Right lobe of liver (tissue), 6 donors: ENCODE measurements at regions not wholly inside any gene's neighbourhood (a gene's known extent, or its start where the extent isn't known, plus 50 kb on each side); places are given as distances from the start of the nearest gene placed in this dataset.

Experiments used
- ATAC-seq, 4 donors: fragments of 200-7000 bp; cut with Tn5 transposase; one replicate each; pipeline ENCODE4 v1.9.1; 2020; ENCODE audit warnings: mild to moderate bottlenecking in 4 of 4, moderate library complexity in 4 of 4
- DNase-seq, 3 donors: peaks; one replicate each; pipeline ENCODE4 v3.0.0-alpha.2; 2020
- H3K27ac ChIP-seq, 3 donors: fragments of 200-600 bp; one replicate each; pipeline ENCODE4 v1.8.0; 2022
- H3K27me3 ChIP-seq, 2 donors: fragments of 200-600 bp; one replicate each; pipeline ENCODE4 v1.8.0; 2022
- H3K36me3 ChIP-seq, 4 donors: fragments of 200-600 bp; sonication (generic) in 1 of 4; one replicate each; pipeline versions ENCODE4 v1.5.1 to v1.8.0; 2017 to 2022; ENCODE audit warnings: control low read depth in 1 of 4
- H3K4me1 ChIP-seq, 4 donors: fragments of 200-600 bp; sonication (generic) in 1 of 4; one replicate each; pipeline versions ENCODE4 v1.5.1 to v1.8.0; 2017 to 2022; ENCODE audit warnings: control low read depth in 1 of 4
- H3K4me3 ChIP-seq, 3 donors: fragments of 200-600 bp; one replicate each; pipeline ENCODE4 v1.8.0; 2022
- H3K9me3 ChIP-seq, 4 donors: fragments of 200-600 bp; sonication (generic) in 1 of 4; one replicate each; pipeline versions ENCODE4 v1.5.1 to v1.8.0; 2017 to 2022; ENCODE audit warnings: control low read depth in 1 of 4
- CTCF ChIP-seq, 4 donors: fragments of 200-600 bp in 3 of 4; fragments of 450-650 bp in 1 of 4; IDR thresholded peaks; one replicate each; pipeline versions ENCODE4 v1.5.1 to v1.8.0; 2016 to 2022; ENCODE audit warnings: antibody characterized with exemption in 4 of 4, mild to moderate bottlenecking in 2 of 4
- POLR2A ChIP-seq: fragments of 450-650 bp; IDR thresholded peaks from one replicate; pipeline ENCODE4 v1.6.1; 2017; ENCODE audit warnings: antibody characterized with exemption, mild to moderate bottlenecking
- WGBS: methylation state at CpG from one replicate; pipeline ENCODE4 v1.1.6; 2018; ENCODE audit warnings: low coverage, low lambda C conversion rate; ENCODE audit not compliant: insufficient coverage; ENCODE audit errors: missing lambda C conversion rate; 5-methylcytosine and 5-hydroxymethylcytosine counted together
- intact Hi-C, 2 donors: fragments of 100-400 bp; cut with DNase I; formaldehyde crosslinking; loops; one replicate each; pipeline versions ENCODE4 v1.11.2 to v1.14.1; 2022
- donor health status: DM: no; HTN: yes; CAD: no.
- donor health status: DM: no; HTN: no; CAD: no.
- donor health status: DM: no; HTN: no; CAD: no.
- donor health status: DM: no; HTN: yes; CAD: no.
- donor health status: DM: no; HTN: yes; CAD: no.

GRCh38 chrX:22699581-22700091 is 300.1 kb upstream of the DDX53 start:
- H3K27ac ChIP-seq = no peak overlapping the region
- TF ChIP-seq CTCF (IDR thresholded peaks at IDR 0.05) (no peak), POLR2A (no peak)
- ATAC-seq (no peak), DNase-seq (no peak)
- H3K9me3 ChIP-seq = no peaks in the 10 kb centered on the region
- WGBS = 28% methylated on average over 5 of the region's 5 CpGs
- H3K4me3 ChIP-seq = no peak overlapping the region
- intact Hi-C loops = no loop called here
- no peaks in the 10 kb centered on the region for H3K4me1 ChIP-seq
- H3K36me3 ChIP-seq = no peaks in the 10 kb centered on the region
- H3K27me3 ChIP-seq = no peaks in the 10 kb centered on the region

- Histone ChIP-seq H3K4me3 (no peak overlapping the region), H3K4me1 (no peaks in the 10 kb centered on the region), H3K36me3 (no peaks in the 10 kb centered on the region), H3K9me3 (no peaks in the 10 kb centered on the region), H3K27ac (no peak overlapping the region), H3K27me3 (peaks cover 0 to 5% of the 10 kb centered on the region in 2 donors)
- ATAC-seq (no peak), DNase-seq (no peak)
- intact Hi-C loops = no loop called here
- TF ChIP-seq POLR2A = no peak
- no peak for TF ChIP-seq CTCF (IDR thresholded peaks at IDR 0.05)
- 56% methylated on average over 4 of the region's 5 CpGs for WGBS
Measured at GRCh38 chrX:22712942-22713341, 286.8 kb upstream of the DDX53 start.

GRCh38 chrX:22730542-22730941 is 269.2 kb upstream of the DDX53 start:
- H3K9me3 ChIP-seq = no peaks in the 10 kb centered on the region
- H3K4me1 ChIP-seq = no peaks in the 10 kb centered on the region
- H3K27ac ChIP-seq = no peak overlapping the region
- DNase-seq = no peak
- intact Hi-C loops = no loop called here
- no peaks in the 10 kb centered on the region for H3K36me3 ChIP-seq
- 14% methylated on average over 1 of the region's 6 CpGs for WGBS
- H3K27me3 ChIP-seq = no peaks in the 10 kb centered on the region
- H3K4me3 ChIP-seq = no peak overlapping the region
- no peak for TF ChIP-seq POLR2A
- no peak for TF ChIP-seq CTCF (IDR thresholded peaks at IDR 0.05)
- no peak for ATAC-seq

GRCh38 chrX:22737541-22737940 is 262.2 kb upstream of the DDX53 start:
- Histone ChIP-seq H3K27me3 (no peaks in the 10 kb centered on the region), H3K4me1 (no peaks in the 10 kb centered on the region), H3K9me3 (no peaks in the 10 kb centered on the region), H3K36me3 (no peaks in the 10 kb centered on the region), H3K27ac (no peak overlapping the region), H3K4me3 (no peak overlapping the region)
- intact Hi-C loops = no loop called here
- TF ChIP-seq CTCF (IDR thresholded peaks at IDR 0.05) (no peak), POLR2A (no peak)
- ATAC-seq = no peak
- 57% methylated on average over 2 of the region's 2 CpGs for WGBS
- no peak for DNase-seq

- ATAC-seq (no peak), DNase-seq (no peak)
- H3K4me3 ChIP-seq = no peak overlapping the region
- H3K4me1 ChIP-seq = no peaks in the 10 kb centered on the region
- H3K27me3 ChIP-seq = no peaks in the 10 kb centered on the region
- intact Hi-C loops = no loop called here
- H3K9me3 ChIP-seq = no peaks in the 10 kb centered on the region
- no peak overlapping the region for H3K27ac ChIP-seq
- WGBS = 45% methylated on average over 3 of the region's 3 CpGs
- TF ChIP-seq POLR2A (no peak), CTCF (IDR thresholded peaks at IDR 0.05) (no peak)
- no peaks in the 10 kb centered on the region for H3K36me3 ChIP-seq
Measured at GRCh38 chrX:22739276-22739675, 260.5 kb upstream of the DDX53 start.
